GM23338 (cell line): ENCODE measurements at regions not wholly inside any gene's neighbourhood (a gene's known extent, or its start where the extent isn't known, plus 50 kb on each side); places are given as distances from the start of the nearest gene placed in this dataset.

Experiments used
- ATAC-seq: fragments of 200-7000 bp; cut with Tn5 transposase; 3 replicates; pipeline ENCODE4 v1.9.1; 2020
- DNase-seq: peaks from one replicate; pipeline ENCODE4 v3.0.0-alpha.2; 2015; ENCODE audit warnings: low spot score
- H2AFZ ChIP-seq: fragments of 200-600 bp; sonication (generic); 2 replicates; pipeline ENCODE4 v1.8.0; 2016; ENCODE audit warnings: antibody characterized with exemption, mild to moderate bottlenecking, moderate library complexity
- H3F3A ChIP-seq: fragments of 200-600 bp; sonication (generic); replicated peaks from 2 replicates; pipeline ENCODE4 v1.8.0; 2017; ENCODE audit warnings: antibody characterized with exemption, mixed run types, low read depth
- H3K27ac ChIP-seq: fragments of 200-600 bp; sonication (generic); 2 replicates; pipeline ENCODE4 v1.6.1; 2016; ENCODE audit warnings: low read depth
- H3K27me3 ChIP-seq: fragments of 200-600 bp; sonication (generic); 2 replicates; pipeline ENCODE4 v1.8.0; 2016; ENCODE audit warnings: mild to moderate bottlenecking, mixed run types, moderate library complexity; ENCODE audit not compliant: insufficient read depth
- H3K36me3 ChIP-seq: fragments of 200-600 bp; sonication (generic); 2 replicates; pipeline ENCODE4 v1.8.0; 2016; ENCODE audit warnings: mild to moderate bottlenecking; ENCODE audit not compliant: insufficient read depth
- H3K4me1 ChIP-seq: fragments of 200-600 bp; sonication (generic); 2 replicates; pipeline ENCODE4 v1.8.0; 2016; ENCODE audit warnings: mild to moderate bottlenecking, moderate library complexity; ENCODE audit not compliant: insufficient read depth
- H3K4me2 ChIP-seq: fragments of 200-600 bp; sonication (generic); 2 replicates; pipeline ENCODE4 v1.7.1; 2017; ENCODE audit warnings: mixed run types
- H3K4me3 ChIP-seq: fragments of 200-600 bp; sonication (generic); 2 replicates; pipeline ENCODE4 v1.6.1; 2016; ENCODE audit warnings: mixed run types
- H3K79me2 ChIP-seq: fragments of 200-600 bp; sonication (generic); replicated peaks from 2 replicates; pipeline ENCODE4 v1.8.0; 2017; ENCODE audit warnings: mild to moderate bottlenecking; ENCODE audit not compliant: insufficient read depth
- H3K9me2 ChIP-seq: fragments of 200-600 bp; sonication (generic); 2 replicates; pipeline ENCODE4 v1.8.0; 2017; ENCODE audit not compliant: insufficient read depth
- H4K20me1 ChIP-seq: fragments of 200-600 bp; sonication (generic); replicated peaks from 2 replicates; pipeline ENCODE4 v1.8.0; 2017; ENCODE audit warnings: mild to moderate bottlenecking; ENCODE audit not compliant: insufficient read depth
- H3K27ac Mint-ChIP-seq: 2 replicates; pipeline ENCODE4 v1.8.0; 2020; ENCODE audit warnings: inconsistent platforms, mild to moderate bottlenecking, moderate library complexity, mixed read lengths
- H3K27me3 Mint-ChIP-seq: 3 replicates; pipeline ENCODE4 v1.8.0; 2022; ENCODE audit warnings: low read depth, mild to moderate bottlenecking, moderate library complexity, mixed read lengths, inconsistent platforms; ENCODE audit not compliant: insufficient read depth, poor library complexity
- H3K36me3 Mint-ChIP-seq: 3 replicates; pipeline ENCODE4 v1.8.0; 2021; ENCODE audit warnings: low read depth, mild to moderate bottlenecking, inconsistent platforms, moderate library complexity, mixed read lengths
- H3K4me1 Mint-ChIP-seq: 3 replicates; pipeline ENCODE4 v1.8.0; 2020; ENCODE audit warnings: mild to moderate bottlenecking, inconsistent platforms, mixed read lengths
- H3K4me3 Mint-ChIP-seq: 3 replicates; pipeline ENCODE4 v1.8.0; 2021; ENCODE audit warnings: moderate library complexity, mild to moderate bottlenecking, inconsistent platforms, mixed read lengths
- H3K9me3 Mint-ChIP-seq: 3 replicates; pipeline ENCODE4 v1.8.0; 2020; ENCODE audit warnings: moderate library complexity, mild to moderate bottlenecking, inconsistent platforms, mixed read lengths
- CREB1 ChIP-seq: fragments of 250-450 bp; sonication (Bioruptor Pico); IDR thresholded peaks from 2 replicates; pipeline ENCODE4 v1.5.0; 2020; ENCODE audit warnings: low read depth, mild to moderate bottlenecking, moderate library complexity
- EZH2 ChIP-seq: fragments of 200-600 bp; sonication (generic); IDR thresholded peaks from one replicate; pipeline ENCODE4 v1.8.0; 2017; ENCODE audit warnings: antibody characterized with exemption, mild to moderate bottlenecking, low read depth; ENCODE audit not compliant: unreplicated experiment
- EZH2phosphoT487 ChIP-seq: fragments of 200-600 bp; sonication (generic); IDR thresholded peaks from one replicate; pipeline ENCODE4 v1.8.1; 2018; ENCODE audit warnings: antibody characterized with exemption; ENCODE audit not compliant: unreplicated experiment
- JUNB ChIP-seq: IDR thresholded peaks from one replicate; pipeline ENCODE4 v1.6.1; 2016; ENCODE audit warnings: antibody characterized with exemption; ENCODE audit not compliant: unreplicated experiment
- NANOG ChIP-seq: IDR thresholded peaks from 2 replicates; pipeline ENCODE4 v1.6.1; 2016; ENCODE audit warnings: antibody characterized with exemption, borderline replicate concordance
- POLR2AphosphoS5 ChIP-seq: IDR thresholded peaks from 2 replicates; pipeline ENCODE4 v1.6.1; 2016; ENCODE audit warnings: antibody characterized with exemption, low read depth
- STAT1 ChIP-seq: IDR thresholded peaks from one replicate; pipeline ENCODE4 v1.6.1; 2016; ENCODE audit warnings: antibody characterized with exemption; ENCODE audit not compliant: unreplicated experiment
- ZNF114 ChIP-seq: fragments of 250-450 bp; sonication (Bioruptor Pico); IDR thresholded peaks from 2 replicates; pipeline ENCODE4 v1.5.0; 2020; ENCODE audit warnings: mild to moderate bottlenecking, moderate library complexity
- ZNF331 ChIP-seq: fragments of 250-450 bp; sonication (Bioruptor Pico); IDR thresholded peaks from 2 replicates; pipeline ENCODE4 v1.5.0; 2020; ENCODE audit warnings: low read depth, mild to moderate bottlenecking, moderate library complexity
- TF ChIP-seq, protein P1 (sequence below): fragments of 250-450 bp; sonication (Bioruptor Pico); IDR thresholded peaks from 2 replicates; pipeline ENCODE4 v1.5.0; 2020; ENCODE audit warnings: mild to moderate bottlenecking, moderate library complexity
- TF ChIP-seq, protein P2 (sequence below): IDR thresholded peaks from 2 replicates; pipeline ENCODE4 v1.6.1; 2016; ENCODE audit warnings: antibody characterized with exemption
- TF ChIP-seq, protein P3 (sequence below): IDR thresholded peaks from one replicate; pipeline ENCODE4 v1.6.1; 2018; ENCODE audit warnings: antibody characterized with exemption; ENCODE audit not compliant: unreplicated experiment
- TF ChIP-seq, protein P4 (sequence below), 2 experiments: fragments of 200-600 bp in 1 of 2; sonication (generic) in 1 of 2; conservative IDR thresholded peaks; 2 replicates each; pipeline versions ENCODE4 v1.5.1 to v1.6.1; 2016 to 2017; ENCODE audit warnings: antibody characterized with exemption in 2 of 2, low read depth in 2 of 2, mild to moderate bottlenecking in 2 of 2, moderate library complexity in 1 of 2

DNA sequence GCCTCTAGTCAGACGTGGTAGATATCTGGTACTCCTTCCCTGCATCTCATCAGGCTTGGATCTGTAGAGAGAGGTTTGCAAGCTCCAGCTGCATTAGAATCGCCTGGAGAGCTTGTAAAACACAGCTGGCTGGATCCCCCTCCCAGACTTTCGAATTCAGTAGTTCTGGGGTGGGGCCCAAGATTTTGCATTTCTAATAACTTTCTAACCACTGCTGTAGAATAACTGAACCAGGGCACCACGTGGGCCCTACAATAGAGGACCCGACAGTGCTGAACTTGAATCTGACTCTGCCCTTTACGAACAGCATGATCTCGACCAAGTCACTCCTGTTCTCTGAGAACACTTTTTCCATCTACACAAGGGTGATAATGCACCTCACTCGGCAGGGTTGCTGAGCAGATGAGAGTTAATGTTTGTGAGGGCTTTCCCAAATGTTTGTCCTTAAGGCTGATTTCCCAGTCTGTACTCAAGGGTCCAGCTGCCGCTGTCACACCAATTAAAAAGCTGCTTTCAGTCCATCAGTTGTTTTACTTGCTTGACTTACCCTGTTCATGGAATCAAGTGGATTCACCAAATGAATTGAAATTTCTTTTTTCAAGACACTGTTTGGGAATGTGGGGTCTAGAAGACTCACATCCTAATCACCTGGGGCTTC is 86.6 kb upstream of the SLC24A4 start:
- H3K4me2 ChIP-seq, result no peak overlapping the region
- no peak for DNase-seq
- no peaks in the 10 kb centered on the region for H3K4me1 Mint-ChIP-seq
- H4K20me1 ChIP-seq, result no peaks in the 10 kb centered on the region
- ATAC-seq, result no peak
- H3K36me3 Mint-ChIP-seq, result peaks cover 6% of the 10 kb centered on the region; the same call in 2 of the 3 replicates
- no peaks in the 10 kb centered on the region for H3K9me2 ChIP-seq
- peaks cover 8% of the 10 kb centered on the region for H3K27me3 Mint-ChIP-seq
- TF ChIP-seq, protein P1, sequence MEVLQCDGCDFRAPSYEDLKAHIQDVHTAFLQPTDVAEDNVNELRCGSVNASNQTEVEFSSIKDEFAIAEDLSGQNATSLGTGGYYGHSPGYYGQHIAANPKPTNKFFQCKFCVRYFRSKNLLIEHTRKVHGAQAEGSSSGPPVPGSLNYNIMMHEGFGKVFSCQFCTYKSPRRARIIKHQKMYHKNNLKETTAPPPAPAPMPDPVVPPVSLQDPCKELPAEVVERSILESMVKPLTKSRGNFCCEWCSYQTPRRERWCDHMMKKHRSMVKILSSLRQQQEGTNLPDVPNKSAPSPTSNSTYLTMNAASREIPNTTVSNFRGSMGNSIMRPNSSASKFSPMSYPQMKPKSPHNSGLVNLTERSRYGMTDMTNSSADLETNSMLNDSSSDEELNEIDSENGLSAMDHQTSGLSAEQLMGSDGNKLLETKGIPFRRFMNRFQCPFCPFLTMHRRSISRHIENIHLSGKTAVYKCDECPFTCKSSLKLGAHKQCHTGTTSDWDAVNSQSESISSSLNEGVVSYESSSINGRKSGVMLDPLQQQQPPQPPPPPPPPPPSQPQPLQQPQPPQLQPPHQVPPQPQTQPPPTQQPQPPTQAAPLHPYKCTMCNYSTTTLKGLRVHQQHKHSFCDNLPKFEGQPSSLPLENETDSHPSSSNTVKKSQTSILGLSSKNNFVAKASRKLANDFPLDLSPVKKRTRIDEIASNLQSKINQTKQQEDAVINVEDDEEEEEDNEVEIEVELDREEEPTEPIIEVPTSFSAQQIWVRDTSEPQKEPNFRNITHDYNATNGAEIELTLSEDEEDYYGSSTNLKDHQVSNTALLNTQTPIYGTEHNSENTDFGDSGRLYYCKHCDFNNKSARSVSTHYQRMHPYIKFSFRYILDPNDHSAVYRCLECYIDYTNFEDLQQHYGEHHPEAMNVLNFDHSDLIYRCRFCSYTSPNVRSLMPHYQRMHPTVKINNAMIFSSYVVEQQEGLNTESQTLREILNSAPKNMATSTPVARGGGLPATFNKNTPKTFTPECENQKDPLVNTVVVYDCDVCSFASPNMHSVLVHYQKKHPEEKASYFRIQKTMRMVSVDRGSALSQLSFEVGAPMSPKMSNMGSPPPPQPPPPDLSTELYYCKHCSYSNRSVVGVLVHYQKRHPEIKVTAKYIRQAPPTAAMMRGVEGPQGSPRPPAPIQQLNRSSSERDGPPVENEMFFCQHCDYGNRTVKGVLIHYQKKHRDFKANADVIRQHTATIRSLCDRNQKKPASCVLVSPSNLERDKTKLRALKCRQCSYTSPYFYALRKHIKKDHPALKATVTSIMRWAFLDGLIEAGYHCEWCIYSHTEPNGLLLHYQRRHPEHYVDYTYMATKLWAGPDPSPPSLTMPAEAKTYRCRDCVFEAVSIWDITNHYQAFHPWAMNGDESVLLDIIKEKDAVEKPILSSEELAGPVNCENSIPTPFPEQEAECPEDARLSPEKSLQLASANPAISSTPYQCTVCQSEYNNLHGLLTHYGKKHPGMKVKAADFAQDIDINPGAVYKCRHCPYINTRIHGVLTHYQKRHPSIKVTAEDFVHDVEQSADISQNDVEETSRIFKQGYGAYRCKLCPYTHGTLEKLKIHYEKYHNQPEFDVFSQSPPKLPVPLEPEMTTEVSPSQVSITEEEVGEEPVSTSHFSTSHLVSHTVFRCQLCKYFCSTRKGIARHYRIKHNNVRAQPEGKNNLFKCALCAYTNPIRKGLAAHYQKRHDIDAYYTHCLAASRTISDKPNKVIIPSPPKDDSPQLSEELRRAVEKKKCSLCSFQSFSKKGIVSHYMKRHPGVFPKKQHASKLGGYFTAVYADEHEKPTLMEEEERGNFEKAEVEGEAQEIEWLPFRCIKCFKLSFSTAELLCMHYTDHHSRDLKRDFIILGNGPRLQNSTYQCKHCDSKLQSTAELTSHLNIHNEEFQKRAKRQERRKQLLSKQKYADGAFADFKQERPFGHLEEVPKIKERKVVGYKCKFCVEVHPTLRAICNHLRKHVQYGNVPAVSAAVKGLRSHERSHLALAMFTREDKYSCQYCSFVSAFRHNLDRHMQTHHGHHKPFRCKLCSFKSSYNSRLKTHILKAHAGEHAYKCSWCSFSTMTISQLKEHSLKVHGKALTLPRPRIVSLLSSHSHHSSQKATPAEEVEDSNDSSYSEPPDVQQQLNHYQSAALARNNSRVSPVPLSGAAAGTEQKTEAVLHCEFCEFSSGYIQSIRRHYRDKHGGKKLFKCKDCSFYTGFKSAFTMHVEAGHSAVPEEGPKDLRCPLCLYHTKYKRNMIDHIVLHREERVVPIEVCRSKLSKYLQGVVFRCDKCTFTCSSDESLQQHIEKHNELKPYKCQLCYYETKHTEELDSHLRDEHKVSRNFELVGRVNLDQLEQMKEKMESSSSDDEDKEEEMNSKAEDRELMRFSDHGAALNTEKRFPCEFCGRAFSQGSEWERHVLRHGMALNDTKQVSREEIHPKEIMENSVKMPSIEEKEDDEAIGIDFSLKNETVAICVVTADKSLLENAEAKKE (CRISPR knock-in tag), result no peak
- TF ChIP-seq, protein P2, sequence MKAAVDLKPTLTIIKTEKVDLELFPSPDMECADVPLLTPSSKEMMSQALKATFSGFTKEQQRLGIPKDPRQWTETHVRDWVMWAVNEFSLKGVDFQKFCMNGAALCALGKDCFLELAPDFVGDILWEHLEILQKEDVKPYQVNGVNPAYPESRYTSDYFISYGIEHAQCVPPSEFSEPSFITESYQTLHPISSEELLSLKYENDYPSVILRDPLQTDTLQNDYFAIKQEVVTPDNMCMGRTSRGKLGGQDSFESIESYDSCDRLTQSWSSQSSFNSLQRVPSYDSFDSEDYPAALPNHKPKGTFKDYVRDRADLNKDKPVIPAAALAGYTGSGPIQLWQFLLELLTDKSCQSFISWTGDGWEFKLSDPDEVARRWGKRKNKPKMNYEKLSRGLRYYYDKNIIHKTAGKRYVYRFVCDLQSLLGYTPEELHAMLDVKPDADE, result no peak
- TF ChIP-seq, protein P3, sequence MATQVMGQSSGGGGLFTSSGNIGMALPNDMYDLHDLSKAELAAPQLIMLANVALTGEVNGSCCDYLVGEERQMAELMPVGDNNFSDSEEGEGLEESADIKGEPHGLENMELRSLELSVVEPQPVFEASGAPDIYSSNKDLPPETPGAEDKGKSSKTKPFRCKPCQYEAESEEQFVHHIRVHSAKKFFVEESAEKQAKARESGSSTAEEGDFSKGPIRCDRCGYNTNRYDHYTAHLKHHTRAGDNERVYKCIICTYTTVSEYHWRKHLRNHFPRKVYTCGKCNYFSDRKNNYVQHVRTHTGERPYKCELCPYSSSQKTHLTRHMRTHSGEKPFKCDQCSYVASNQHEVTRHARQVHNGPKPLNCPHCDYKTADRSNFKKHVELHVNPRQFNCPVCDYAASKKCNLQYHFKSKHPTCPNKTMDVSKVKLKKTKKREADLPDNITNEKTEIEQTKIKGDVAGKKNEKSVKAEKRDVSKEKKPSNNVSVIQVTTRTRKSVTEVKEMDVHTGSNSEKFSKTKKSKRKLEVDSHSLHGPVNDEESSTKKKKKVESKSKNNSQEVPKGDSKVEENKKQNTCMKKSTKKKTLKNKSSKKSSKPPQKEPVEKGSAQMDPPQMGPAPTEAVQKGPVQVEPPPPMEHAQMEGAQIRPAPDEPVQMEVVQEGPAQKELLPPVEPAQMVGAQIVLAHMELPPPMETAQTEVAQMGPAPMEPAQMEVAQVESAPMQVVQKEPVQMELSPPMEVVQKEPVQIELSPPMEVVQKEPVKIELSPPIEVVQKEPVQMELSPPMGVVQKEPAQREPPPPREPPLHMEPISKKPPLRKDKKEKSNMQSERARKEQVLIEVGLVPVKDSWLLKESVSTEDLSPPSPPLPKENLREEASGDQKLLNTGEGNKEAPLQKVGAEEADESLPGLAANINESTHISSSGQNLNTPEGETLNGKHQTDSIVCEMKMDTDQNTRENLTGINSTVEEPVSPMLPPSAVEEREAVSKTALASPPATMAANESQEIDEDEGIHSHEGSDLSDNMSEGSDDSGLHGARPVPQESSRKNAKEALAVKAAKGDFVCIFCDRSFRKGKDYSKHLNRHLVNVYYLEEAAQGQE, result no peak
- TF ChIP-seq ZNF331 (CRISPR knock-in tag), result no peak
- TF ChIP-seq NANOG, result no peak
- TF ChIP-seq JUNB, result no peak
- no peak for TF ChIP-seq EZH2
- no peak for TF ChIP-seq STAT1
- TF ChIP-seq POLR2AphosphoS5, result no peak
- no peak for TF ChIP-seq CREB1 (CRISPR knock-in tag)
- no peak for TF ChIP-seq EZH2phosphoT487
- TF ChIP-seq, protein P4, sequence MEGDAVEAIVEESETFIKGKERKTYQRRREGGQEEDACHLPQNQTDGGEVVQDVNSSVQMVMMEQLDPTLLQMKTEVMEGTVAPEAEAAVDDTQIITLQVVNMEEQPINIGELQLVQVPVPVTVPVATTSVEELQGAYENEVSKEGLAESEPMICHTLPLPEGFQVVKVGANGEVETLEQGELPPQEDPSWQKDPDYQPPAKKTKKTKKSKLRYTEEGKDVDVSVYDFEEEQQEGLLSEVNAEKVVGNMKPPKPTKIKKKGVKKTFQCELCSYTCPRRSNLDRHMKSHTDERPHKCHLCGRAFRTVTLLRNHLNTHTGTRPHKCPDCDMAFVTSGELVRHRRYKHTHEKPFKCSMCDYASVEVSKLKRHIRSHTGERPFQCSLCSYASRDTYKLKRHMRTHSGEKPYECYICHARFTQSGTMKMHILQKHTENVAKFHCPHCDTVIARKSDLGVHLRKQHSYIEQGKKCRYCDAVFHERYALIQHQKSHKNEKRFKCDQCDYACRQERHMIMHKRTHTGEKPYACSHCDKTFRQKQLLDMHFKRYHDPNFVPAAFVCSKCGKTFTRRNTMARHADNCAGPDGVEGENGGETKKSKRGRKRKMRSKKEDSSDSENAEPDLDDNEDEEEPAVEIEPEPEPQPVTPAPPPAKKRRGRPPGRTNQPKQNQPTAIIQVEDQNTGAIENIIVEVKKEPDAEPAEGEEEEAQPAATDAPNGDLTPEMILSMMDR (conservative IDR thresholded peaks at IDR 0.05; ENCODE audit: low read depth in 2 of 2), result no peak
- no peak for TF ChIP-seq ZNF114 (CRISPR knock-in tag)
- no peaks in the 10 kb centered on the region for H3K79me2 ChIP-seq
- H2AFZ ChIP-seq, result no peak overlapping the region
- H3K36me3 ChIP-seq, result no peaks in the 10 kb centered on the region
- peaks cover 41% of the 10 kb centered on the region for H3K9me3 Mint-ChIP-seq
- H3K27ac Mint-ChIP-seq, result no peak overlapping the region
- H3K4me3 Mint-ChIP-seq, result no peak overlapping the region
- no peaks in the 10 kb centered on the region for H3K4me1 ChIP-seq
- H3K27ac ChIP-seq, result no peak overlapping the region
- H3K27me3 ChIP-seq, result no peaks in the 10 kb centered on the region
- no peak overlapping the region for H3K4me3 ChIP-seq
- H3F3A ChIP-seq, result no peaks in the 10 kb centered on the region
